ENCODE measurements at regions not wholly inside any gene's neighbourhood (a gene's known extent, or its start where the extent isn't known, plus 50 kb on each side); places are given as distances from the start of the nearest gene placed in this dataset.
"Not testable (repeated sequence)": the region's sequence is repeated elsewhere in the genome, so short reads cannot be mapped to it uniquely, and the experiment has no call there.

DNA sequence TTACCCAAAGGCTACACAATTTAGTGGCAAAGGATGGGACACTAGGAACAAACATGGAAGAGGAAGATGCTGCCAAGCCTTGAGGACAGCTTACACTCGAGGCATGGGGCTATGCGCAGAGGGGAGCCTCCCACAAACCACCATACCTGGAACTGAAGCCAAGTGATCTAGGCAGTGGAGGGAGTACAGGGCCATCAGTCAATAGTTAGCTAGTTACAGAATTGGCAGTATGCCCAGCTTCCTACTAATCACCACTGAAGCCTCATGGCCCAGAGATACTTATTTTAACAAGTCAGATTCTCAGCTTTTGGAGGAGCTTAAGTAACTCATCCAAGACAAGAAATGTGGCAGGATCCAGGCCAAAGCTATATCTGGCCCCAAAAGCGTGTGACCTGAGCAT lies 226.6 kb upstream of the MOCS1 start:
- in situ Hi-C loops (cut with MboI; ENCODE audit: low sequenced_read_pairs): no loop called here

DNA sequence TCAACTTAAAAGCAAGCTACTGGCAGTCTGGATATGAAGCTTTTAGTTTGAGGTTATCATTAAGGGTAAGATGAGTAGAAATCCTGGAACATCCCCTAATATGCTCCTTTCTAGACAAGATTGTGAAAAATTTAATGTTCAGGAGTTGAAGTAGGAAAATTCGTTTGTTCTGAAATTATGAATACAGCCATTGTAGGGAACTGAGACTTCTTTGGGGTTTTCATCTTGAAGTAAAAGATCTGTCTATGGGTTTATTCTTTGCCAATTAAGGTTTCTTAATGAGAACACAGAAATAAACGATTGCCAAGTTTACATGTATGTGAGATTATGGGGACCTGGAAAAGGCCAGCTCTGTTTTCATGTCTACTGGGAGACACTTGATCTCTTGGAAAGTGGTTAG lies 225.6 kb upstream of the MOCS1 start:
- in situ Hi-C loops (cut with MboI; ENCODE audit: low sequenced_read_pairs): no loop called here

DNA sequence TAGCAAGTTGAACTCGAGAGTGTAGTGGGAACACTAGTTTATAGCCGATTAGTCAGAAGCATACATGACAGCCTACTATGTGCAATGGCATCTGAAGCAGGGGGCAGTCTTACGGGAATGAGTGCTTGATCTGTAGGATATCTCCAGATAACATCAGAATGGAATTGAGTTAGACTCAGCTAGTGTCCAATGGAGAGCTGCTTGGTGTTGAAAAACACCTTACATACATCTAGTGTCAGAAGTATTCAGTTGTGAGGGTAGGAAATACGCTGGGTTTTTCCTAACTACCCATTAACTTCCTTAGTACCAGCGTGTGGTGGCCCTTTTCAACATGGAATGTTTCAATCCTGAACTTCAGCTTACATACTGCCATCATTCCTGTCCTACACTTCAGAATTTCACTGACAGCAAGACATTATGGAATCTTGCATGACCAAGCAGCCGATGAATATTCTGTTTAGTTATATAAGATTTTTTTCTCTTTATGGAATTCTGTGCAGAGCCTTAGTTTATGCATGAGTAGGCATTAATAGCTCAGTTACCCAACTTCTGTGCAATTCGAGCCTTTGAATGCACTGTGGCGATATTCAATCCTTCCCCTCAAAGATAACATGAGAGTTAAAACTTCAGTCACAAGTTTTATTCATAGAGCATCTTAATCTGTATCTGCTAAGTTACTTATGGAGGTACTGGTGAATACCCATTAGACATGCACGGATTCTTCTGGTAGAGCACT lies 218.6 kb upstream of the MOCS1 start:
- in situ Hi-C loops (cut with MboI; ENCODE audit: low sequenced_read_pairs): no loop called here

DNA sequence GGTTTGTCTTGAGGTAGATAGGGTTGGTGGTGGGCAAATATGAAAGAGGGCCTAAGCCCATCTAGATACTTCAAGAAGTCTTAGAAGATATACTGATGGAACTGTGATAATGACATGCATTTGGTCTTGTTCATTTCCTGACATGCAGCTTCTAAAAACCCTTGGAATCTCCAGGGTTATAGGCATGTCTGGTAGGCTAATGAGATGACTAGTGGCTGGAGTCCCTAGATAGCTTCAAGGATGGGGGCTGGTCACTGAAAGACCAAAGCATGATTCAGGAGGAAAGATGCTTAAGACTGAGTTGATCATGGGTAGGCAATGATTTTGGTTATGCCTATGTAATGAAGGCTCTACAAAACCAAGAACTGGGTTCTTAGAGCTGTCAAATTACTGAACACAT lies 217.9 kb upstream of the MOCS1 start:
- in situ Hi-C loops (cut with MboI; ENCODE audit: low sequenced_read_pairs): no loop called here

DNA sequence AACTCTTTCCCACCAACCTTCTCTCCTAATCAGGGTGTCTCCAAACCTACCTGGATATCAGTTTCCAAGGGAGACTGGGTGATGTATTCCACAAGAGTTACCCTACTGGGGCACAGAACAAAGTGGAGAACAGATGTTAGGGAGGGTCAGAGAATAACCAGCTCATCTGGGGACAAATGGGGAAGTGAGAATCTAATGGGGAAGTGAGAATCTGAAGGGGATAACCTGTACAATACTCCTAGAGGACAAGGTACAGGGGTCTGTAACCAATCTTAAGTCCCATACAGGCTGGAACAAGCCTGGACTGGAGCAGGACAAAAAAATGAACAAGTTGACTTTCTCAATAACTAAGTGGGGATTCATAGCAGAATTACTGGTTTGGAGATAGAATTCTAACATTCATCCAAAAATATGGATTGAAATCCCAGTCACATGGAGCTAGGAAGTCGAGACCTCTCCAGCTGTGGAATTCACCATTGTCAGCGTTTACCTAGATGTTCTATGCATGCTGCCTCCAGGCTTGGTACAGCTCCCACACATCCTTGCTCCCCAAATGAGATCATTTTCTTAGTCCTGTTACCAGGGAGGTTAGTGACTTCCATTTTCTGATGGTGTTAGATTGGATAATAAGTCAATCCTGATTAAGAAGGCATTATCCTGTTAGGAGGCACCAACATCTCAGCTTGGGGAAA lies 214.8 kb upstream of the MOCS1 start:
- in situ Hi-C loops (cut with MboI; ENCODE audit: low sequenced_read_pairs): no loop called here

DNA sequence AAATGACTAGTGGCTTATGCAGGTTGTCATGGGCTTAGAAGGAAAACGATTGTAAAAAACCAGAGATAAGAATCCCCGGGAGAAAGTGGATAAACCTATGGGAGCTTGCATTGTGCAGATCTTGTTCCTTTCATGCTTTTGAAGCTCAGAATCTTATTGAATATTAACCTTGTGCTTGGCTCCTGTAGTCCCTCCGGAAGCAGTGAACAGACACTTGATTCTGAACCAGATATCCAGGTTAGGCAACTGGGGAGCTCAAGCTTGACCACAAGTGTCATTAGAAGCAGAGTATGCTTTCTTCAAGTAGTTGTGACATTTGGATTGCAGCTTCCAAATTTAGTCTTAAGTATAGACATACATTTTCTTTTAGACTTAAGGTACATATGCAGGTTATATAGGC lies 212.6 kb upstream of the MOCS1 start:
- in situ Hi-C loops (cut with MboI; ENCODE audit: low sequenced_read_pairs): no loop called here

DNA sequence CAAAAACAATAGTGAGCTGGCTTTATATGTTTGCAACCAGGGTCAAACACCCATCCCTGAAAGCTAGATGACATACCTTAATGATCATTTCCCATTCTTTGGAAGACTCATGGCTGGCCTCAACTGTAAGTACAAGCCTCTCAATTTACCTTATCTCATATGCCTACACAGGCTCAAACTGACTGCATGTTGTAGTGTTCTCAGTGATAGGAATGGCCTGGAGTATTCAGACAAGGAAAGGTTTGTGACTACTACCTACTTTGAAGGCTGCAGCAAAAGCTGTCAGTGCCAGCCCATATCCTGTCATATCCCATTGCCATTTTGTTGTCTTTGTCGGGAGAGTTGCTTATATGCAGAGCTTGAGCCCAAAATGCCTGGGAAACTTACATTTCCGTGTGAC lies 205.2 kb upstream of the MOCS1 start:
- in situ Hi-C loops (cut with MboI; ENCODE audit: low sequenced_read_pairs): no loop called here

DNA sequence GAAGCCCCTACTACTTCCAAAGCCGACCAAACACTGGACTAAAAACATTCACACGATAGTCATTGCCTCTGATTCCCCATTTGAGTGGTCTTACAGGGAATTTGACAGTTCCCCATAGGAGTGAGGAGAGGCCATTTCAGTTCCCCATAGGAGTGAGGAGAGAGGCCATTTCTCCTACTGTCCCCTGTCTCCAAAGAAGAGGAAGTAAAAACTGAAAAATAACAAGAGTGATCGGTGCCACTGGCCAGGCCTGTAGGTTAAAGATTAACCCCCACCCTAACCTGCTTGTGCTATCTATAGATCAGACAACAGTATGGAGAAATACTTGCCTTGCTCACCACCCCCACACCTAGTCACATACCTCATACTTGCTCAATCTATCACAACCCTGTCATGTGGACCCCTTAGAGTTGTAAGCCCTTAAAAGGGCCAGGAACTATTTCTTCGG lies 204.0 kb upstream of the MOCS1 start:
- in situ Hi-C loops (cut with MboI; ENCODE audit: low sequenced_read_pairs): no loop called here

DNA sequence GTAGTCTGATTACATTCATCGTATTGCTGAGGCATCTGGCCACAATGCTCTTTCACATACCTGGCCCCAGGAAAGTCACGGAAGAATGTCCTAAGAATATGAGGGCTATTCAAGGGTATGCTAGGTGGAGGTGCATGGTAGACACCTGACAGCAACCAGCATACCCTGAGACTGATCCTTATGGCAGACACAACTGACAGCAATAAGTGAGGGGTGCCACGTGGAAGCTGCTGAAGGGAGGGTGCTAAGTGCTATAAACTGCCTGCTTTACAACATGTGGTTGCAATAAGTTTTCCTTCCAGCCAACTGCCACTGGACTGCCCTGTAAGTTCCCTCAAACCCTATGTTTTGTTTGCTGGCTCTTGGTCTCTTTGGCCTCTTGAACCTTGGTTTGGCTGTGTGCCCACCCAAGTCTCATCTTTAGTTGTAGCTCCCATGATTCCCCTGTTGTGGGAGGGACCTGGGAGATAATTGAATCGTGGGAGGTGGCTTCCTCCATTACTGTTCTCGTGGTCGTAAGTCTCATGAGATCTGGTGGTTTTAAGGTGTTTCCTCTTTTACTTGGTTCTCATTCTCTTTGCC lies 201.3 kb upstream of the MOCS1 start:
- in situ Hi-C loops (cut with MboI; ENCODE audit: low sequenced_read_pairs): no loop called here

DNA sequence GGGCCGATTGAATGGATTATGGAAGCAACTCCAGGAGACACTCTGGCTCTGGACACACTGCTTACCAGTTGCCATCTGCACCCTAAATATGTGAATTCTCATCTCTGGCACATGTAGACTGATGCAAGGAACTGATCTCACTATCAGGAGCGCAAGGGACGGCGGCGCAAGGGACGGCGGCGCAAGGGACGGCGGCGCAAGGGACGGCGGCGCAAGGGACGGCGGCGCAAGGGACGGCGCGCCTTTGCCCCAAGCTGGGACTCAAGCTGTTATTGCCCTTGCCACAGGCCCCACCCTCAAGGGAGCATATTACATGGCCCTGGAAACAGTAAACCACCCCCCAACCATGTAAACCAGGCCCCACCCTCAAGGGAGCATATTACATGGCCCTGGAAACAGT lies 199.7 kb upstream of the MOCS1 start:
- in situ Hi-C loops (cut with MboI; ENCODE audit: low sequenced_read_pairs): not testable (repeated sequence)

DNA sequence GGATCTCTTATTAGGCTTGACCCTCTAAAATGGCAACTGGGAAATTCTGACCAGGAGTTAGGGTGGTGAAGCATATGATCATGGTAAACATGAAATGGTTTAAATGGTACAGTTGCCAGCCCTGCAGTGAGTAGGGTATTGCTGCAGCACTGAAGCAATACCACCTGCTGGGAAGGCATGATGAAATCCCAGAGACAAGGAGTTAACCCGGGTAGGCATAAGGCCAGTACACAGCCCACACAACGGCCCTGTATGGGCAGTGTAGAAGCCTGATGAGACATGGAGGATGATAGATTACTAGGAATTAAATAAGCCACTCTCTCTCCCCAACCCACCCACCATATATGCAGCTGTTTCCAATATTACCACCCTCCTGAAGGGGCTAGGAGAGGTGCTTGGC lies 197.4 kb upstream of the MOCS1 start:
- in situ Hi-C loops (cut with MboI; ENCODE audit: low sequenced_read_pairs): no loop called here

DNA sequence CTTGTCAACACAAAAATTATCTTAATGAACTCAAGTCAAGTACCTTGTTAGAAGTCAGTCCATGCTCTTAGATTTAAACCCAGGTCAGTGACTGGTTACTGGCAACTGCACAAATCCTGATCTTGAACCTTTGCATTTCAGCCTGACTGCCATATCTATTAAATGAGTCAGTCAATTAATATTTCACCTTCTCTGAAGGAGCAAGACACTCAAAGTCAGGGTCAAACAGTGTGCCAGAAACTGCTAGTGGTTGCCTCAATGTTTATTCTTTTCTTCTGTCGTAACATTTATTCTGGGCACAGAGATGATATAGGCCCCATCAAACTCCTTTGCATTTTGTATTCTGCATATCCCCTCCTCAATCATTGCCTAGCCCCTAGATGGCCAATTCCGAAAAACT lies 193.9 kb upstream of the MOCS1 start:
- in situ Hi-C loops (cut with MboI; ENCODE audit: low sequenced_read_pairs): no loop called here

DNA sequence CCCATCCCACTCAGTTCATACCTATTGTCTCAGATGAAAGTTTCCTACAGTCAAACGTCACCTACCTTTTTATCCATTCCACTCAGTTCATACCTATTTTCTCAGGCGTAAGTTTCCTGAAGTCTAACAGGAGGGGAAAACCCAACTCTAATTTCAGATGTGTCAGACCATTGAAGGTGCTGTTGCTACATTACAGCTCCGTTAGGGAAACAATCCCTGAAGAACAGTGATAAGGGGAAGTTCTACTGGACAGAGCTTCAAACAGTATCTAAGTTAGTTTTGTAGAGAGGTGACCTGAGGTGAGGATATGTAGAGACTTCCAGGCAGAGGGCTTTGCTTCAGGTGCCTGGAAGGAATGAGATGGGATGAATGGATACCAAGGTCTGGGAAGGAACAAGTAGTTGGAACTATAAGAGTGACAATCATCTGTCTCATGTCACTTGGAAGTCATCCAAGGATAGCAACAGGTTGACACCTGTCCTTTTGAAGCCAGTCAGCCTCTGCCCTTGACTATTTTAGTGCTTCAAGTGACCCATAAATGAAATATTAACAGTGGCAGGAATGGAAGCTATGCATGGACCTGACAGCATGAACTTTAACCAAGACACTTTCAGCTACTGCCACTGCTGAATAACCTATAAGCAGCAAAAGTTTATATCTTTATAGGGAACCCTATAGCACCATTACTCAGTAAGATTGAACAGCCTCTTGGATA lies 191.6 kb upstream of the MOCS1 start:
- in situ Hi-C loops (cut with MboI; ENCODE audit: low sequenced_read_pairs): no loop called here

DNA sequence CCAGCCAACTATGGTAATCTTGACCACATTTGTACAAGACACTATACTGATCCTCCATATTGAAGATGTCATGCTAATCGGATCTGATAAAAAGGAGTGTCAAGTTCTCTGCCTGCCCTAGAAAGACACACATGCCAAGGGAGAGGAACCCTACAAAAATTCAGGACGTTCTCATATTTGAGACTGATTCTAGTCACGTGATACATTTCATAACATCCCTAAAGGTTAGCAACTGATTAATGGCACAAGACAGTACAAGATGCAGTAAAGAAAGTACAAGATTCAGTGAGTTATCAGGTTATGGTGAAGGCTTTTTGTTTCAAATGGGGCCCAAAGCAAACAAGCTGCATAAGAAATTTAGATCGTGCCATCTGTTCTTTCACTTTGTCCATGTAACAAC lies 190.7 kb upstream of the MOCS1 start:
- in situ Hi-C loops (cut with MboI; ENCODE audit: low sequenced_read_pairs): no loop called here

DNA sequence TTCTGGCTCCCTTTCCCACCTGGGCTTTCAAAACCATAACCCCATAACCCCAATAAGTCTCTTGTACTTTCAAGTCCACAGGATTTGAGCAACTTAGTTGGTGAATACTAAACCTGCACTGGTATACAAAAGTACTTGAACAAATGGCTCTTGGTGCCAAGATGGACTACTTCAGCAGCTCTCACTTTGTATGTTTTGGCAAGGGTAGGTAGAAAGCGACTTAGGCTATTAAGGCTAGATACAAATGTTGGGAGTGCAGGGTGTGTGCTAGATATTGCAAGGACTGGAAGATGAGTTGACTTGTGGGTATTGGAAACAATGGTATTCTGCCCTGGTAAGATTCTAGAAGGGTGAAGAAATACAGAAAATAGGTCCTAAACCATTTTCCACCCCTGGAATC lies 182.6 kb upstream of the MOCS1 start:
- in situ Hi-C loops (cut with MboI; ENCODE audit: low sequenced_read_pairs): no loop called here

DNA sequence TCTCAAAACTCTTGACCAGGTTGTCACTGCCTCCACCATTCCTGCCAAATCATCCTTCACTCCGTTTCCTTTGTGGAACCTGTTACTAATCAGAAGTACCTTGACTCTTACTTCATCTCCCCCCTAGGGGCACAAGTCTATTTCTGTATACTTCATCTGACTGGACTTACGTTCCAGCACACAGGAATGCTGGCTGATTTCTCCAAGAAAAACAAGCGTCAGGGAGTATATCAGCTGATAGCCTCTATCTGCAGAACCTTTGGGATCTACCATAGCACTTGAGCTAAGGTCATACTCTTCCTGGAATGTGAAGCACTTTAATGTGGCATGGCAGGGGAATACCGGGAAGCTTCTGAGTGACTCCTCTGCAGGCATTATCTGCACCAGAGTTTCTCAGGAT lies 178.1 kb upstream of the MOCS1 start:
- in situ Hi-C loops (cut with MboI; ENCODE audit: low sequenced_read_pairs): no loop called here

DNA sequence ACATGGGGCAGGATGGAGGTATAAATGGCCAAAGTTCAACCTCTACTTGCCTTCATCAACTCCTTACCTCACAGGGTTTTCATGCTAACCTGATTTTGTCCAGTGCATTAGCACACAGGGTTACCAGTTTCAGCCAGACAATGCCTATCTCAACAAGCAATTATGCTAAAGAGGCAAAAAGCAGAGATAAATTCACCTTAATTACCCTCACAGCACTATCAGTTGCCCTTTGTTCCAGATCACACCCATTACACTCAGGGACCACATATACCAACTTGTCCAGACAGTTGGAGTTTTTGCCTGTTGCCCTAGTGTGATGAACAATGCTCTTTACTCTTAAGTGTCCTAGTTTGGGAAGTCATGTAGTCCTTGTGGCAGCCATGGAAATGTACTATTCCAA lies 174.5 kb upstream of the MOCS1 start:
- in situ Hi-C loops (cut with MboI; ENCODE audit: low sequenced_read_pairs): no loop called here

DNA sequence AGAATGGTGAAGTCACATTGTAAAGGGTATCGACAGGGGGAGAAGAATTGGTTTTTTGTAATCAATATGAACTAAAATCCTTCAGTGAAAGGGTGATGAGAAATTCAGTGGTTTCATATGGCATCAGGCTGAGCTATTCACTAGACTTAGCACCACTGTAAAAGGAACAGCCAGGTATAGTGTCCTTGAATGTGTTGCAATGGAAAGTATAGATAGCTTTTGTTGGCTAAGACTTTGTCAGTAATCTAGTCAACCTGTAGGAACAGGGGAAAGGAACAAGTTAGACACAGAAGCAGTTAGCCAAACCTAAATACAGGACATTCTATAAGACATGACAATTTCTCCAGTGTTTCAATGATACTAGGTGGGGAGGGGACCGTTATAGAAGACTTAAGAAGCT lies 172.6 kb upstream of the MOCS1 start:
- in situ Hi-C loops (cut with MboI; ENCODE audit: low sequenced_read_pairs): no loop called here

DNA sequence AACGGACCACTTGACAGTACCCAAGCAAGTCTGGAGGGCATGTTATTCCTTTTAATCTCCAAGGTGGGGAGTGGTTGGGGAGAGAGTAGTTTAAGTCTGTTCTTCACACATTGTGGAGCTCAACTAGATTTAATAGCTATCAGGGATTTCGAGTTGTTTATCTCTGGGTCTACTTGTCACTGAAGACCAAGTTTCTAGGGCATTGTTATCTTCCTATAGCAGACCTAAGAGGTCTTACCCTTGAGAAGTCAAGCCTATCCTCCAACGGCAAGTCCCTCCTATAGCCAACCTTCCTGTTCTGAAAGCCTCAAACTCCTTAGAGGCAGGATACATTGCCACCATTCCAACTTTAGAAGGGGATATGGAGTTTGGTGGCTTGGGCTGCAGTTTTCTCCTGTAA lies 164.5 kb upstream of the MOCS1 start:
- in situ Hi-C loops (cut with MboI; ENCODE audit: low sequenced_read_pairs): no loop called here

DNA sequence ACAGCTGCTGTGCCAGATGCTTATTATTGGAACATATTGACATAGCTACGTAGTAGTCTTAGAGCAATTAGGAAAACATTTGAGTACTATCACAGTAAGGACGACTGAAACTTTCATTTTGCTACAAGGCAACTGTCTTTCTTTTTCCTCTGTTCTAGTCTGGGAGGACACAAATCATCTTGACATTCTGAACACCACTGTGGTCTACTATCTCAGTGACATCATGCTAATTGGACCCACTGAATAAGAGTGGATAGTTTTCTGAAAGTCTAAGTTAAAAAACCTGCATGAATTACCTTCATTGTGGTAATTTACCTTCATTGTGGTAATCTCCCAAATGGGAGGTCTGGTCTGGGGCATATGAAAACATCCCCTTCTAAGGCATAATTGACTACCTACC lies 163.3 kb upstream of the MOCS1 start:
- in situ Hi-C loops (cut with MboI; ENCODE audit: low sequenced_read_pairs): no loop called here

DNA sequence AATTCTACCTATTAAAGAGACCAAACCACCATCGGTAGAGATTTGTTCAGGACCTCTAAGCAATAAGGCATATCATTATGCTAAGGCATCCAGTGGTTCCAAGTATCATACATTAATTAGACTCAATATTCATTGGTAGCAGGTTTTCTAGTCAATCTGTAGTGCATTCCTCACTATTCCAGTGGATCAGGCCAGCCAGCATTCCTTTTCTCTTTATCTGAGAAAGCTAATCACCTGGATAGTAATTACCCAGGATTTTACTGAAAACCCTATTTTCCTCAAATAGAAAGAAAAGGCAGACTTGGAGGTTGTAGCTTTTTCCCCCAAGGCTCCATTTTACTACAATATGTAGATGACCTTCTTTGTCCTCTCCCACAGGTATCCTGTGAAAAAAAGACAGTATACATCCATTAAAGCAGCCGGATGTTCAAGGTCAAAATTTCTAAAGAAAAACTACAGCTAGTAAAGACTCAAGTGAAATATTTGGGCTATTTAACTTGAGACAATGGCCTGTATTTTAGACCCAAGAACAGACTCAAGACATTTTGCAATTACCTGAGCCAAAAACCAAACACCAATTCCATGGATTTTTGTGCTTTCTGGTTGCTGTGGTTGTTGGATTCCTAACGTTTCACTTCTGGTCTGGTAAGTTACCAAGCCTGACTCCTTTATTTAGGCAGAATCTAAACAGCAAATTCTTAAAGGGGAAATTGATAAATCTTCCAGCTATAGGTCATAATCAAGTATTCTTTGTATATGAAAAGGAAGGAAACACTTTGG lies 149.1 kb upstream of the MOCS1 start:
- in situ Hi-C loops (cut with MboI; ENCODE audit: low sequenced_read_pairs): no loop called here
